Brain pericyte (primary cell): ENCODE measurements at regions not wholly inside any gene's neighbourhood (a gene's known extent, or its start where the extent isn't known, plus 50 kb on each side); places are given as distances from the start of the nearest gene placed in this dataset.

Experiments used
- DNase-seq: peaks from one replicate; pipeline ENCODE4 v3.0.0-alpha.2; 2012; ENCODE audit warnings: low read depth, low spot score

GRCh38 chr7:46257761-46258448 lies 336.8 kb upstream of the IGFBP3 start:
- DNase-seq, result peak; percentile 16

- DNase-seq, result no peak
Measured at GRCh38 chr7:46256870-46257661, 336.0 kb upstream of the IGFBP3 start.

DNA sequence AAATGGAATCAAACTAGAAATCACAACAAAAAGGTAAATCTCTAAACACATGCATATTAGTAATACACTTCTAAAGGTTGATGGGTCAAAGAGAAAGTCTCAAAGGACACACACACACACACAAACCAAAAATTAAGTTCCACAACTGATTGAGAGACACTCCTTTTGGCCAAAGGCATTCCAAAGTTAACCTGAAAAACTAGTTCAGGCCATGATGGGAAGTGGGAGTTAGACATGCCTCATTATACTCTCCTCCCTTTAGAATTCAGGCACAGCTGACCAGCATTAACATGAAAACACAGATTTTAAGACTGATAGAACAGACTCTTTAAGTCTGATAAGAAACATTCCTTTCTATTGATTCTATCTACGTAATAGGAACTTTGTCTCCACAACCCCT lies 332.4 kb upstream of the IGFBP3 start:
- no peak for DNase-seq

- DNase-seq, result no peak
Measured at GRCh38 chr7:46247664-46248063, 326.6 kb upstream of the IGFBP3 start.

- no peak for DNase-seq
Measured at GRCh38 chr7:46245586-46246111, 324.6 kb upstream of the IGFBP3 start.

- DNase-seq, result peak; percentile 12
Measured at GRCh38 chr7:46244757-46245156, 323.7 kb upstream of the IGFBP3 start.

- DNase-seq, result no peak
Measured at GRCh38 chr7:46243406-46243805, 322.3 kb upstream of the IGFBP3 start.

GRCh38 chr7:46239846-46240245 lies 318.8 kb upstream of the IGFBP3 start:
- DNase-seq, result no peak

DNA sequence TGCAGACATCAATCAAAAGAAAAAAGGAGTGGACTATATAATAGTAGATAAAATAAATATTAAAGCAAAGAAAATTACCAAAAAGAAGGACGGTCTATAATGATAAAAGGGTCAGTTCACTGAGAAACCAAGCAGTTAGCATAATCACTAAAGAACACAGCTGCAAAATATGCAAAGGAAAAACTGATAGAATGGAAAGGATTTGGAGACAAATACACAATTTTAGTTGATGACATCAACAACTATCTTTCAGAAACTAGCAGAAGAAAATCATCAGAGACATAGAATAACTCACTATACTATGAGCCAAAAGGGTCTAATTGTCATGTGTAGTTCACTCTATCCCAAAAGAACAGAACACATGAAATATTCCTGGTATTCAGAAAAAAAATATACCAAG lies 316.4 kb upstream of the IGFBP3 start:
- no peak for DNase-seq

DNA sequence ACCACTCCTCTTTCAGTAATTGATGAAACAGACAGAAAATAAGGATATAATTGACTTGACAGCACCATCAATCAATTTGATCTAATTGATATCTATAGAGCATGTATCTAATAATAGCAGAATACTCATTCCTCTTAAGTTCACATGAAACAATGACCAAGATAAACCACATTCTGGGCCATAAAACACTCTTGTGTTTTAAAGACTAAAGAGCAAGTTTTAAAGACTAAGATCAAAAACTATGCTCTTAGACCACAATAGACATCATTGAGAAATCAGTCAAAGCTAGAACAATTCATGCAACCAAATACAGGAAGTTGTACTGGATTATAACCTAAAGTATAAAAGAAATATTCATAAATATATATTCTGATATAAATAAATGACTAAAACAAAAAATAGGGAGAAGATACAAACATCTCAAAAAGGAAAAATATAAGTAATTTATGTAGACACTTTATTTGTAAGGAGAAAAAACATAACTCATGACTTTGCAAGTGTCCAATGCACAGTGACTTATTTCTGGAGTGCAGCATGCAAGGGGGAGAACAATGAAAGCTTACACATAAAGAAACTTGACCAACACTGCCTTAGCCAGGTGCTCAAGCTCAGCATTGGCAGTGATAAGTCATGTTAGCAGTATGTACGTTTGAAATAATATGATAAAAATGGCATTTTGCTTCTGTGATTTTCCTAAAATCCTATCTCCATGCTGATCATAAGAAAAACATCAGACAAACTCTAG lies 312.7 kb upstream of the IGFBP3 start:
- no peak for DNase-seq

- DNase-seq, result peak; percentile 41
Measured at GRCh38 chr7:46230990-46231305, 309.9 kb upstream of the IGFBP3 start.

DNA sequence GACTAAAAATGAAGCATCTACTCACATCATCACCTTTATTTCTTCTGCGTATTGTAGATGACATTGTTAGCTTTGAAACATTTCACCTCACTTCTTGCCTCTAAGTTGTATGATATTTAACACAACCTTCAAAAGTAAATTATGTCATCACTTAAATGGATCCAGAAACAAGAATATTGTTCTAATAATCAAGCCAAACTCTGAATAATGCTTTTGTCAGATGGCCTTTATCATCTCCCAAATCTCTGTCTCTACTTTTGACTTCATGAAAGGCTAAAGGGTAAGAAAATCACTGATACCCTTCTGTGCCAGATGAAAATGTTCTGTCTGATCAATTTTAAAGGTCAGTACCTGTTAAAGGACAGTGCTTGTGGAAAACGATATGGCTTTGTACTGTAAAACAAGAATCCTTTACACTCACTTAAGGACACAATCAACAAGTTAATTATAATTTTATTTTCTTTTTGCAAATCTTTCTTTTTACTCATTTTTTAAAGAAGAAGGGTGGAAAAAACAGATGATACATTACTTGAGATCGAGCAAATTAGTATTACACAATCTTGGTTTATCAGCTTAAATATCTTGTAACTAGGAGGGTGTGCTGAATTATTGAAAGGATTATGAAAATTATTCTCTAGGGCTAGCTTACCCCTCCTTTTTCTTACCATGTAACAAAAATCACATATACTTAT lies 309.4 kb upstream of the IGFBP3 start:
- DNase-seq, result no peak

DNA sequence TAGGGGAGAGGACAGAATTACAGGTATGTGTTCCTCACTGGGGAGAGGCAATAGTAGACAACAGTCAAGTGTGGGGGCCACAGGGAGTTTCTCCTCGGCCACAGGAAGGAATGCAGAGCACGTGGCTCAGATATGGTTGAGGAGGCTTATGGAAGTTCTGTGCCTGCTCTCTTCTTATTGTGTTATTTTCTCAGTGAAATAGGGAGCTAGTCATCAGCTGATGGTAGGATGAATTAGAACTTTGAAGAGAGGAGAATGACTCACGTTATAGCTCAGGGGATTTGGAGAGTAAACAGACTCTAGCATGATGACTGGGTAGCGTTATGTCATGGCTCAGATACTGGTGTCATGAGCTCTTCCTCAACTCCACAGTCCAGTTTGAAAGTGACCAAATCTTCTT lies 308.3 kb upstream of the IGFBP3 start:
- peak; percentile 65 for DNase-seq

DNA sequence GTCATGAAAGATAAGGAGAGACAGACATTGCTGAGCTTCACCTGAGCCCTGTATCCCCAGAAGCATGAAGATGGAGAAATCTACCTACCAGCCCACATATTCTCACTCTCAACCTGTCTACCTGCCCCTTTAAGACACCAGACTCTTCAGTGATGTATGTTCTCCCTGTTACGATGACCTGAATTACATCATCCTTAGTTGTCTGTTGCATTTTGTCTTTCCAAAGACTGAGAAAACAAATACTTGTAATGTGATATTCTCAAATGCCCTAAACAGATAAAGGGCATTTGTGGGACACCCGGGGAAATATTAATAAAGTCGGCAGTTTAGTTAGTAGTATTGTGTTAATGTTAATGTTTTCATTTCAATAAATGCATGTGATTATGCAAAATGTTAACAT lies 305.8 kb upstream of the IGFBP3 start:
- DNase-seq, result peak; percentile 34

- DNase-seq, result no peak
Measured at GRCh38 chr7:46224363-46224762, 303.3 kb upstream of the IGFBP3 start.

GRCh38 chr7:46220066-46220630 lies 299.1 kb upstream of the IGFBP3 start:
- no peak for DNase-seq

DNA sequence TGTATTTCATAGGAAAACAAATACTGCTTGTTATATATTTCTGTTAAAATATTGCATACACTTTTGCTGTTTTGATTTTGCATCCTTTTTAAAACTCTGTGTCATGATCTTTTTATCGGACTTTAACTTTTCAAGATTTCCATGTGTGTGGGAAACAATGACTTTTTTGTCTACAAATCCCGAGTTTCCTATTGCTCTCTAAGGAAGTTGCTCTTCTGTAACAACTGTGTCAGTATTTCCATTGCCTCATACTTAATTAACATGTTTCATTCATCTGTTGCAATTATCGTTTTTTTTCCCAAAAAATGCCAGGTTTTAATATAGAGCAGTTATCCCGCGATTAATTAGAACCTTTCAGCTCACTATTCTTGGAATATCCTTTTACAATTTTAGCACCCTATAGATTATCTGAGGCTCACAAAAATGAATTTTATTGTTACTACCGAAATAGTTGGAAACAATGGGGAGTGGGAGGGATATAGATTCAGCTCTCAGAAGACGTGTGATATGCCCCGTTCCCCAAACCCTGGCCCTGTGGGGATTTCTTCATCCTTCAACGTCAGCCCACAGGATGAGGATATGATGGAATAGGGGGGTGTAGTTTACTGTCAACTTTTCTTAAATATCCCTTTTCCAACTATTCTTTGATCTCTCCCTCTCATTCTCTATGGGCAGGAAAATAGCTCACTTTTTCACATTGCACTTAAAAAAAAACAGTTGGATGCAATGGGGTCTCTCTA lies 297.6 kb upstream of the IGFBP3 start:
- no peak for DNase-seq

- DNase-seq, result no peak
Measured at GRCh38 chr7:46215987-46216567, 295.0 kb upstream of the IGFBP3 start.

- DNase-seq, result no peak
Measured at GRCh38 chr7:46214526-46214925, 293.5 kb upstream of the IGFBP3 start.

DNA sequence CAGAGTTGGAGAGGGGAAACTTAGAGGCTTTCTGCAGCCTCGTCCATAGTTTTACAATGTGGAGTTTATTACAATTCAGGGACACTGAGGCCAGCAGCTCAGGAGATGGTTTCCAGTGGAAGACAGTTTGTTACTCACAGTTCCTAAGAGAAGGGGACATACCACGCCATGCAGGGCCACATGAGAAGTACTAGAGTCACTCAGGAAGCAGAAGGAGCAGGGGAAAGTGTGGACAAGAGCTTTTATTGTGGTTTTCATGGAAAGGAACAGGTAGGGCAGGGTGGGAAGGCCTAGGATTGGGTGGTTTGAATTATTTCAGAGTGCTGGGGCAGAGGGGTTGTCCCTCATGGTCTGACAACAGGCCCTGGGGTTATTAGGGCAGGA lies 292.1 kb upstream of the IGFBP3 start:
- DNase-seq, result no peak
